IMR-90 (cell line): ENCODE measurements at regions not wholly inside any gene's neighbourhood (a gene's known extent, or its start where the extent isn't known, plus 50 kb on each side); places are given as distances from the start of the nearest gene placed in this dataset.

ENCODE experiments used
- ATAC-seq: fragments of 200-7000 bp; cut with Tn5 transposase; 2 replicates; pipeline ENCODE4 v1.9.1; 2020; ENCODE audit warnings: low read depth, mild to moderate bottlenecking, moderate library complexity
- BruUV-seq: library from RNA; stranded (reverse); fragments of 400-500 nt; replicated peaks from 2 replicates; lab custom pipeline; 2021; lab: Mats Ljungman, UMichigan
- CTCF ChIA-PET: fragments of 300-600 bp; formaldehyde crosslinking; extraction: SDS; loops from one replicate; lab custom pipeline; 2021; ENCODE audit warnings: antibody characterized with exemption; lab: Yijun Ruan, JAX
- POLR2A ChIA-PET: fragments of 300-600 bp; sonication (Branson Sonifier 250); formaldehyde crosslinking; loops from one replicate; lab custom pipeline; 2022; ENCODE audit warnings: antibody characterized with exemption; ENCODE audit not compliant: unreplicated experiment; lab: Charles Lee
- DNase-seq: peaks from one replicate; pipeline ENCODE4 v3.0.0; 2013
- H2AFZ ChIP-seq: replicated peaks from 2 replicates; pipeline ENCODE3; 2013; ENCODE audit warnings: low read length, mild to moderate bottlenecking; ENCODE audit not compliant: poor library complexity
- H2AK5ac ChIP-seq: 2 replicates; pipeline ENCODE4 v1.6.1; 2013; ENCODE audit warnings: low read depth, low read length, inconsistent platforms
- H2AK9ac ChIP-seq: replicated peaks from 2 replicates; pipeline ENCODE3; 2013; ENCODE audit warnings: mild to moderate bottlenecking, low read depth, low read length, moderate library complexity; ENCODE audit not compliant: poor library complexity
- H2BK120ac ChIP-seq: 2 replicates; pipeline ENCODE4 v1.6.1; 2013; ENCODE audit warnings: low read depth, low read length, inconsistent platforms
- H2BK15ac ChIP-seq: 3 replicates; pipeline ENCODE4 v1.6.1; 2013; ENCODE audit warnings: low read depth, low read length, inconsistent platforms
- H2BK20ac ChIP-seq: 2 replicates; pipeline ENCODE4 v1.6.1; 2013; ENCODE audit warnings: low read depth, mild to moderate bottlenecking, inconsistent platforms, low read length, moderate library complexity
- H2BK5ac ChIP-seq: 2 replicates; pipeline ENCODE4 v1.6.1; 2013; ENCODE audit warnings: mild to moderate bottlenecking, low read depth, low read length, inconsistent platforms; ENCODE audit not compliant: poor library complexity, severe bottlenecking
- H3K14ac ChIP-seq: replicated peaks from 2 replicates; pipeline ENCODE4 v1.6.1; 2013; ENCODE audit warnings: low read depth, low read length, inconsistent platforms
- H3K18ac ChIP-seq: 2 replicates; pipeline ENCODE4 v1.6.1; 2013; ENCODE audit warnings: low read depth, low read length, control low read depth
- H3K23ac ChIP-seq: 2 replicates; pipeline ENCODE4 v1.6.1; 2013; ENCODE audit warnings: low read depth, low read length, inconsistent platforms
- H3K27ac ChIP-seq: 2 replicates; pipeline ENCODE4 v1.5.1; 2013; ENCODE audit warnings: mild to moderate bottlenecking, control low read depth, low read length; ENCODE audit not compliant: insufficient read depth
- H3K27me3 ChIP-seq: 2 replicates; pipeline ENCODE4 v1.6.1; 2013; ENCODE audit warnings: low read length; ENCODE audit not compliant: control insufficient read depth, insufficient read depth
- H3K36me3 ChIP-seq: 2 replicates; pipeline ENCODE4 v1.6.1; 2013; ENCODE audit warnings: low read length, mixed read lengths; ENCODE audit not compliant: control insufficient read depth, insufficient read depth
- H3K4ac ChIP-seq: 2 replicates; pipeline ENCODE4 v1.6.1; 2013; ENCODE audit warnings: low read depth, low read length, inconsistent platforms
- H3K4me1 ChIP-seq: 2 replicates; pipeline ENCODE4 v1.6.1; 2013; ENCODE audit warnings: low read length, mixed read lengths; ENCODE audit not compliant: control insufficient read depth, insufficient read depth
- H3K4me2 ChIP-seq: 2 replicates; pipeline ENCODE4 v1.6.1; 2013; ENCODE audit warnings: low read depth, mild to moderate bottlenecking, control low read depth, low read length, moderate library complexity
- H3K4me3 ChIP-seq: 2 replicates; pipeline ENCODE4 v1.5.1; 2013; ENCODE audit warnings: low read depth, mild to moderate bottlenecking, control low read depth, low read length, moderate library complexity; ENCODE audit not compliant: insufficient read depth
- H3K56ac ChIP-seq: 2 replicates; pipeline ENCODE4 v1.6.1; 2013; ENCODE audit warnings: low read length, inconsistent platforms; ENCODE audit not compliant: insufficient read depth; ENCODE audit errors: extremely low read depth
- H3K79me1 ChIP-seq, 2 experiments: 2 replicates each; pipeline ENCODE4 v1.6.1; 2013; ENCODE audit warnings: low read length in 2 of 2, inconsistent platforms in 1 of 2, low read depth in 1 of 2
- H3K9ac ChIP-seq: 2 replicates; pipeline ENCODE4 v1.6.1; 2013; ENCODE audit warnings: low read depth, low read length, control low read depth
- H3K9me1 ChIP-seq: 2 replicates; pipeline ENCODE4 v1.6.1; 2013; ENCODE audit warnings: low read length, inconsistent platforms; ENCODE audit not compliant: insufficient read depth
- H3K9me3 ChIP-seq: 2 replicates; pipeline ENCODE4 v1.6.1; 2013; ENCODE audit warnings: low read length; ENCODE audit not compliant: control insufficient read depth, insufficient read depth
- H4K20me1 ChIP-seq: 2 replicates; pipeline ENCODE4 v1.6.1; 2013; ENCODE audit warnings: low read length, inconsistent platforms; ENCODE audit not compliant: insufficient read depth
- H4K5ac ChIP-seq: 2 replicates; pipeline ENCODE4 v1.6.1; 2013; ENCODE audit warnings: mild to moderate bottlenecking, low read depth, low read length, control low read depth
- H4K8ac ChIP-seq, 2 experiments: 2 replicates each; pipeline ENCODE4 v1.6.1; 2013; ENCODE audit warnings: low read depth in 2 of 2, low read length in 2 of 2, control low read depth in 1 of 2, inconsistent platforms in 1 of 2
- H4K91ac ChIP-seq: 2 replicates; pipeline ENCODE4 v1.6.1; 2013; ENCODE audit warnings: low read depth, low read length, inconsistent platforms; ENCODE audit not compliant: insufficient read depth
- RCOR1 ChIP-seq: IDR thresholded peaks from 2 replicates; pipeline ENCODE4 v1.6.1; 2012; ENCODE audit warnings: mild to moderate bottlenecking, low read length, improper control_type of control experiment; ENCODE audit not compliant: insufficient replicate concordance
- WGBS, 2 experiments: methylation state at CpG; one replicate each; pipeline versions ENCODE4 v1.1.5 to v1.1.7; 2013; ENCODE audit warnings: missing lambda C conversion rate in 2 of 2; ENCODE audit not compliant: insufficient read length in 1 of 2; ENCODE audit errors: extremely low coverage in 2 of 2; 5-methylcytosine and 5-hydroxymethylcytosine counted together
- dilution Hi-C: fragments of 300-500 bp; cut with HindIII; formaldehyde crosslinking; loops from one replicate; pipeline ENCODE4 v1.14.3; 2018; ENCODE audit warnings: low sequenced_read_pairs; ENCODE audit not compliant: unreplicated experiment
- in situ Hi-C: fragments of 300-500 bp; cut with MboI; formaldehyde crosslinking; loops from 3 replicates; pipeline ENCODE4 v1.14.3; 2019; ENCODE audit warnings: low sequenced_read_pairs, inconsistent platforms, mixed read lengths
- intact Hi-C: fragments of 100-400 bp; cut with micrococcal nuclease; formaldehyde crosslinking; loops from 2 replicates; pipeline ENCODE4 v1.10.0; 2022
- TF ChIP-seq, protein P1 (sequence below): conservative IDR thresholded peaks from 2 replicates; pipeline ENCODE4 v1.5.1; 2012; ENCODE audit warnings: mild to moderate bottlenecking, low read depth, low read length, improper control_type of control experiment

DNA sequence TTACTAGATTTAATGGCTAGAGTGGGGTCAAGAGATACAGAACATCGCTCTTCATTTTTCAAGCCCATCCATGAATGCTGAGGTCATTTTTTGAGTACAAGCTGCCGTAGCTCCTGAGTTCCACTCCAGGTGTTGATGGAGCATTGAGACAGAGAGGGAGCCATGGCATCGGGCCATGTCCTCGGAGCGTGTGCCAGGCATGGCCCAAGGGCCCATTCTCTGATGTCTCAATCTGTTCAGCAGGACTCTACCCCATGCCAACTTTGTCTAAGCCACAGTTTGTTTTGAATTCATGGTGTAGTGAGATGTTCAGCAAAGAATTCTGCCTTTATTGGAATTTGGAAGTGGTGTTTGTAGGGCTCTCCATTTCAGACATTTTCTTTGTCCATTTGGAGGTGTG, 110.5 kb upstream of the ADAMTS9 start:
- TF ChIP-seq RCOR1 = no peak
- TF ChIP-seq, protein P1, sequence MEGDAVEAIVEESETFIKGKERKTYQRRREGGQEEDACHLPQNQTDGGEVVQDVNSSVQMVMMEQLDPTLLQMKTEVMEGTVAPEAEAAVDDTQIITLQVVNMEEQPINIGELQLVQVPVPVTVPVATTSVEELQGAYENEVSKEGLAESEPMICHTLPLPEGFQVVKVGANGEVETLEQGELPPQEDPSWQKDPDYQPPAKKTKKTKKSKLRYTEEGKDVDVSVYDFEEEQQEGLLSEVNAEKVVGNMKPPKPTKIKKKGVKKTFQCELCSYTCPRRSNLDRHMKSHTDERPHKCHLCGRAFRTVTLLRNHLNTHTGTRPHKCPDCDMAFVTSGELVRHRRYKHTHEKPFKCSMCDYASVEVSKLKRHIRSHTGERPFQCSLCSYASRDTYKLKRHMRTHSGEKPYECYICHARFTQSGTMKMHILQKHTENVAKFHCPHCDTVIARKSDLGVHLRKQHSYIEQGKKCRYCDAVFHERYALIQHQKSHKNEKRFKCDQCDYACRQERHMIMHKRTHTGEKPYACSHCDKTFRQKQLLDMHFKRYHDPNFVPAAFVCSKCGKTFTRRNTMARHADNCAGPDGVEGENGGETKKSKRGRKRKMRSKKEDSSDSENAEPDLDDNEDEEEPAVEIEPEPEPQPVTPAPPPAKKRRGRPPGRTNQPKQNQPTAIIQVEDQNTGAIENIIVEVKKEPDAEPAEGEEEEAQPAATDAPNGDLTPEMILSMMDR = no peak
- H3K4me1 ChIP-seq = peaks cover 3% of the 10 kb centered on the region
- no peak overlapping the region for H3K23ac ChIP-seq
- 0 out of 2 replicates have a peak, but pooled peaks cover 6% of the 10 kb centered on the region for H3K36me3 ChIP-seq
- no peaks in the 10 kb centered on the region for H4K20me1 ChIP-seq
- H3K4me3 ChIP-seq = no peak overlapping the region
- no peaks in the 10 kb centered on the region for H3K27me3 ChIP-seq
- no peak overlapping the region for H2BK20ac ChIP-seq
- H3K4me2 ChIP-seq = no peak overlapping the region
- no peak overlapping the region for H2BK15ac ChIP-seq
- ChIA-PET CTCF (interaction anchor here (0.6 kb wide), 1 partner anchor 1412 kb away, joined by 3 read pairs; no protein-coding TSS in a partner anchor), POLR2A (no interaction called here)
- no peak overlapping the region for H4K5ac ChIP-seq
- no peak overlapping the region for H3K4ac ChIP-seq
- H3K9me3 ChIP-seq = no peaks in the 10 kb centered on the region
- no CpG with 5 or more reads among the region's 5 CpGs for WGBS, 2 experiments
- H2BK120ac ChIP-seq = no peak overlapping the region
- H2BK5ac ChIP-seq = no peak overlapping the region
- no peak overlapping the region for H4K8ac ChIP-seq
- in situ Hi-C loops (no loop called here), intact Hi-C loops (no loop called here), dilution Hi-C loops (no loop called here)
- H2AFZ ChIP-seq = no peak overlapping the region
- no peak overlapping the region for H3K56ac ChIP-seq
- ATAC-seq (no peak), DNase-seq (no peak)
- no peak overlapping the region for H3K27ac ChIP-seq
- H4K91ac ChIP-seq = no peak overlapping the region
- no peak overlapping the region for H3K18ac ChIP-seq
- H3K14ac ChIP-seq = no peak overlapping the region
- H3K79me1 ChIP-seq = no peaks in the 10 kb centered on the region
- no TSS peak for BruUV-seq
- no peak overlapping the region for H2AK5ac ChIP-seq
- H3K9ac ChIP-seq = no peak overlapping the region
- no peak overlapping the region for H2AK9ac ChIP-seq
- 0 out of 2 replicates have a peak, but pooled peaks cover 3% of the 10 kb centered on the region for H3K9me1 ChIP-seq
